Lung (tissue), 11 donors: ENCODE measurements at regions not wholly inside any gene's neighbourhood (a gene's known extent, or its start where the extent isn't known, plus 50 kb on each side); places are given as distances from the start of the nearest gene placed in this dataset.

ENCODE experiments used
- ATAC-seq: fragments of 200-7000 bp; cut with Tn5 transposase; one replicate; pipeline ENCODE4 v1.9.1; 2020; ENCODE audit warnings: moderate number of reproducible peaks; ENCODE audit not compliant: insufficient read depth, low FRiP score
- DNase-seq, 3 donors: peaks; one replicate each; pipeline ENCODE4 v3.0.0-alpha.2; 2013 to 2017
- H3K27ac ChIP-seq, 2 donors: one replicate each; pipeline ENCODE4 v1.5.1; 2013; ENCODE audit warnings: mild to moderate bottlenecking in 2 of 2, moderate library complexity in 2 of 2, control low read depth in 1 of 2, inconsistent platforms in 1 of 2, low read depth in 1 of 2, low read length in 1 of 2
- H3K27me3 ChIP-seq, 3 donors: one replicate each; pipeline ENCODE4 v1.5.1; 2013; ENCODE audit warnings: low read length in 2 of 3; ENCODE audit not compliant: control insufficient read depth in 3 of 3, insufficient read depth in 3 of 3
- H3K36me3 ChIP-seq, 4 donors: one replicate each; pipeline ENCODE4 v1.5.1; 2013; ENCODE audit warnings: low read length in 4 of 4, mild to moderate bottlenecking in 1 of 4, moderate library complexity in 1 of 4; ENCODE audit not compliant: control insufficient read depth in 4 of 4, insufficient read depth in 4 of 4
- H3K4me1 ChIP-seq, 5 donors: one replicate each; pipeline ENCODE4 v1.5.1; 2013; ENCODE audit warnings: low read length in 5 of 5, mild to moderate bottlenecking in 2 of 5, moderate library complexity in 1 of 5; ENCODE audit not compliant: control insufficient read depth in 5 of 5, insufficient read depth in 5 of 5
- H3K4me3 ChIP-seq: one replicate; pipeline ENCODE4 v1.5.1; 2013; ENCODE audit warnings: mild to moderate bottlenecking, control low read depth, moderate library complexity
- H3K9ac ChIP-seq, 2 donors: one replicate each; pipeline ENCODE4 v1.5.1; 2013; ENCODE audit warnings: low read length in 2 of 2, control low read depth in 1 of 2; ENCODE audit not compliant: insufficient read depth in 1 of 2
- H3K9me3 ChIP-seq, 4 donors: one replicate each; pipeline ENCODE4 v1.5.1; 2013; ENCODE audit warnings: low read length in 3 of 4, mild to moderate bottlenecking in 1 of 4, moderate library complexity in 1 of 4; ENCODE audit not compliant: control insufficient read depth in 4 of 4, insufficient read depth in 3 of 4
- WGBS, 2 donors: extraction: QIAGEN DNeasy Blood & Tissue Kit; methylation state at CpG; one replicate each; pipeline ENCODE4 v1.1.7; 2013; 5-methylcytosine and 5-hydroxymethylcytosine counted together
- TF ChIP-seq, protein P1 (sequence below): IDR thresholded peaks from 2 replicates; pipeline ENCODE4 v1.5.1; 2012; ENCODE audit warnings: mild to moderate bottlenecking; ENCODE audit errors: control extremely low read depth, extremely low read depth
- donor health status: control.
- donor health status: control.
- donor health status: Bipolar disorder and iron deficiency.
- donor health status: healthy.
- donor health status: DM: yes; HTN: yes; CAD: no.

DNA sequence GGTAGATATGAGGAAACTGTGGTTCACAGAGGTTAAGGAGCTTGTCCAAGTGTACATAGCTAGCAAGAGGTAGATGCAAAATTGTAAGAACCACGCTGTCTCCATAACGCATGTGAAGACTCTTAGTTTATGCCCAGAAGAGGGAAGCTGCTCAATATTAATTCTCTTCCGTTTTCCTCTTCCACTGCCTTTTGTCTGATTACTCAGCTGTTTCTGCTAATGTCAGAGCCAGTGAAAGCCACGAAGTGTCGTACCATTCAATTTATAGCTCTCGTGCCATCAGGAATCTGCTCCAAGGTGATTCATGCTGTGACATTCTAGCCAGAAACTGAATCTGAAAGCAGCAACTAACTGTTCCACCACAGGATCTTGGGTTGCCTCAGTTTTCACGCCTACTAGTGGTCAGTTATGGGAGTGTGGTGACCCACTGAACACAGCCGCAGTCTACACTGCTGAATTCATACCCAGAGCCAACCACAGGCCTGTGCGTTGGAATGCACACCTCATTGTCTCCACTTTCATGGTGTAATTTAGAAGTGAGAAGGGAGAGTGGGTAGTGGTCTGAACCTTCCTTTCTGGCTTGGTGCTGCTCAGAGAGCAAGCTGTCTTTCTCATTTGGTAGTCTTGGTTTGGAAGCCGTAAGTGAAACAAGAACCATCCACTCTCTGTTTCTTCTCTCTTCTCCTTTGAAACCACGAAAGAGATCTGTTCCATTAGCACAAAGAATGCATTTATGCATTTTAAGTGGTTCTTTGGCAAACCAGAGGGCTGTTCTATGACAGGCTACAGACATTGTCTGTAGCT is 74.2 kb upstream of the NAP1L1 start:
- 41 to 51% methylated on average over 11 of the region's 11 CpGs for whole genome bisulfite sequencing, 2 donors
- TF ChIP-seq, protein P1, sequence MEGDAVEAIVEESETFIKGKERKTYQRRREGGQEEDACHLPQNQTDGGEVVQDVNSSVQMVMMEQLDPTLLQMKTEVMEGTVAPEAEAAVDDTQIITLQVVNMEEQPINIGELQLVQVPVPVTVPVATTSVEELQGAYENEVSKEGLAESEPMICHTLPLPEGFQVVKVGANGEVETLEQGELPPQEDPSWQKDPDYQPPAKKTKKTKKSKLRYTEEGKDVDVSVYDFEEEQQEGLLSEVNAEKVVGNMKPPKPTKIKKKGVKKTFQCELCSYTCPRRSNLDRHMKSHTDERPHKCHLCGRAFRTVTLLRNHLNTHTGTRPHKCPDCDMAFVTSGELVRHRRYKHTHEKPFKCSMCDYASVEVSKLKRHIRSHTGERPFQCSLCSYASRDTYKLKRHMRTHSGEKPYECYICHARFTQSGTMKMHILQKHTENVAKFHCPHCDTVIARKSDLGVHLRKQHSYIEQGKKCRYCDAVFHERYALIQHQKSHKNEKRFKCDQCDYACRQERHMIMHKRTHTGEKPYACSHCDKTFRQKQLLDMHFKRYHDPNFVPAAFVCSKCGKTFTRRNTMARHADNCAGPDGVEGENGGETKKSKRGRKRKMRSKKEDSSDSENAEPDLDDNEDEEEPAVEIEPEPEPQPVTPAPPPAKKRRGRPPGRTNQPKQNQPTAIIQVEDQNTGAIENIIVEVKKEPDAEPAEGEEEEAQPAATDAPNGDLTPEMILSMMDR = peak; percentile 37
- DNase-seq (peak in 2 of 3 donors; percentile 19), ATAC-seq (peak; percentile 87)
- Histone ChIP-seq H3K9ac (no peak overlapping the region), H3K27ac (peak overlapping the region in 1 of 2 donors; percentile 70), H3K27me3 (no peaks in the 10 kb centered on the region), H3K36me3 (no peaks in the 10 kb centered on the region), H3K9me3 (no peaks in the 10 kb centered on the region), H3K4me3 (no peak overlapping the region), H3K4me1 (peaks cover 0 to 18% (median 0%) of the 10 kb centered on the region in 5 donors)

DNA sequence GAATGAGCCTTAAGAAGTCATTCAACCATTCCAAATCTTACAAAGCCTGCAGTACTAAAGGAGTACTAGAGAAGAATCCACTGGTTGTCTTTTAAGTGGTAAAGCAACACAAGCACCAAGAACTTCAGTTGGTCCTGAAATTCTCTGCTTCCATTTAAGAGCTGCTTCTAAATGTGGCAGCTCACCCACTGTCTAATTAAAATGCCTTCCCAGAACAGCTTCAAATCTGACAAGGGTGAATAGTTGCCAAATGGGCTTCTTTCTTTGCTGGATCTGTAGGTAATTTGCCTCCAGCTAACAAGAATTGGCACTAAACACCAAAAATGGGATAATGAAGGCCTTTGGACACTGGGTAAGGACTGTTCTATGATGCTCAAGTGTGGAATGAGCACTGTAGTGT is 72.2 kb upstream of the NAP1L1 start:
- ATAC-seq = no peak
- Histone ChIP-seq H3K4me3 (no peak overlapping the region), H3K9me3 (no peaks in the 10 kb centered on the region), H3K9ac (no peak overlapping the region), H3K27ac (no peak overlapping the region), H3K27me3 (no peaks in the 10 kb centered on the region), H3K36me3 (no peaks in the 10 kb centered on the region), H3K4me1 (peaks cover 0 to 18% (median 0%) of the 10 kb centered on the region in 5 donors)
- no peak for DNase-seq
- TF ChIP-seq, protein P1 = no peak

DNA sequence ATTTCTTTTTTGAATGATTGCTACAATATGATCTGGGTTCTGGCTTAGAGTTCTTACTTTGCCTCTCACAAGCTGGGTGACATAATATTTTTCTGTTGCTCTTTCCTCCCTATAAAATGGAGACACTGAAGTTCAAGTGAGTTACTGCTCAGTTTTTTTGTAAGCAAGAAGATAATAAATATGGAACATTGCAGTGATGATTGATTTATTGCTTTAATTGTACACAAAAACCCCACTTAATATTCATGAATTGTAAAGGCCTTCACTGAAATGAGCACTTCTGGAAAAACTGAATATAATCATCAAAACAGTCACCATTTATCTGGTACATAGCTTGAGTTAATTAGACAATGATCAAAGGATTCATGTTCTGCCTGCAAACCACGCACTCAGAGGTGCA is 71.8 kb upstream of the NAP1L1 start:
- no peaks in the 10 kb centered on the region for H3K36me3 ChIP-seq
- TF ChIP-seq, protein P1 = no peak
- ATAC-seq (no peak), DNase-seq (peak in 1 of 3 donors; percentile 8)
- H3K4me1 ChIP-seq = peaks cover 0 to 18% (median 0%) of the 10 kb centered on the region in 5 donors
- no peaks in the 10 kb centered on the region for H3K9me3 ChIP-seq
- 92 to 94% methylated on average over 1 of the region's 1 CpG for WGBS, 2 donors
- H3K4me3 ChIP-seq = no peak overlapping the region
- H3K9ac ChIP-seq = no peak overlapping the region
- no peak overlapping the region for H3K27ac ChIP-seq
- no peaks in the 10 kb centered on the region for H3K27me3 ChIP-seq
